ENCODE measurements at regions not wholly inside any gene's neighbourhood (a gene's known extent, or its start where the extent isn't known, plus 50 kb on each side); places are given as distances from the start of the nearest gene placed in this dataset.

GRCh38 chr11:80320765-80321164 is 879.9 kb upstream of the TENM4 start:
- WGBS = 85% methylated on average over 4 of the region's 4 CpGs
- H3K4me3 ChIP-seq (ENCODE audit: low read depth in 1 of 3, low read length in 3 of 3) = no peak overlapping the region

DNA sequence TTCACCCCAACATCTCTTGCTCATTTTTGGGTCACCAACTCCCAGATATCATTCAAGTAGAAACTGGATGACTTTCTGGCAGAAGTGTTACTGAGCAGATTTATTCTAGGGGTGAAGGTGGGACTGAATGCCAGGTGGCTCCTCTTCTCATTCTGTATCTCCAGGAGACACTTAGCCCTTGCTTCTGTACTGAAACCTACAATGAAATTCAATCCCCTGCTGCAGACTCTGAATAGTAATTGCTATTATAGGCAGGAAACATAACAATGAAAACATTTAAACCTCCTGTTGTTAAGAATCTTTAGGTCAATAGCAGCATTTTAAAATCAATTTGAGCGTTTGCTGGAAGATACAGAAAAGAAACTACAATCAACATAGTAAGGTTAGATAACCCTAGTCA is 879.4 kb upstream of the TENM4 start:
- Histone ChIP-seq H3K4me1 (ENCODE audit: control insufficient read depth in 4 of 4, insufficient read depth in 4 of 4, low read length in 3 of 4) (no peaks in the 10 kb centered on the region), H3K9ac (ENCODE audit: low read depth in 1 of 2, low read length in 2 of 2) (no peak overlapping the region), H3K27ac (ENCODE audit: low read depth in 1 of 2, low read length in 2 of 2) (no peak overlapping the region), H3K9me3 (ENCODE audit: control insufficient read depth in 4 of 4, low read length in 3 of 4) (no peaks in the 10 kb centered on the region), H3K36me3 (ENCODE audit: control insufficient read depth in 4 of 4, insufficient read depth in 3 of 4, low read depth in 1 of 4, low read length in 3 of 4) (no peaks in the 10 kb centered on the region), H3K27me3 (ENCODE audit: control insufficient read depth in 4 of 4, insufficient read depth in 4 of 4, low read length in 3 of 4) (no peaks in the 10 kb centered on the region), H3K4me3 (ENCODE audit: low read depth in 1 of 3, low read length in 3 of 3) (no peak overlapping the region)
- 42% methylated on average over 1 of the region's 1 CpG for WGBS
- no peak for DNase-seq (ENCODE audit: low spot score)
- no peak for TF ChIP-seq NR2F2 (IDR thresholded peaks at IDR 0.05)
- no peak for TF ChIP-seq FOXA1 (IDR thresholded peaks at IDR 0.05)
- TF ChIP-seq HNF4A (conservative IDR thresholded peaks at IDR 0.05) = no peak

More at GRCh38 chr11:80320765-80321164, 879.9 kb upstream of the TENM4 start:
- H3K4me1 ChIP-seq (ENCODE audit: control insufficient read depth in 4 of 4, insufficient read depth in 4 of 4, low read length in 3 of 4) = no peaks in the 10 kb centered on the region
- H3K27me3 ChIP-seq (ENCODE audit: control insufficient read depth in 4 of 4, insufficient read depth in 4 of 4, low read length in 3 of 4) = no peaks in the 10 kb centered on the region
- no peak overlapping the region for H3K27ac ChIP-seq (ENCODE audit: low read depth in 1 of 2, low read length in 2 of 2)
- TF ChIP-seq TAF1 (conservative IDR thresholded peaks at IDR 0.05) (no peak), JUND (IDR thresholded peaks at IDR 0.05) (no peak), FOXA1 (IDR thresholded peaks at IDR 0.05) (no peak)
- TF ChIP-seq, protein P1, sequence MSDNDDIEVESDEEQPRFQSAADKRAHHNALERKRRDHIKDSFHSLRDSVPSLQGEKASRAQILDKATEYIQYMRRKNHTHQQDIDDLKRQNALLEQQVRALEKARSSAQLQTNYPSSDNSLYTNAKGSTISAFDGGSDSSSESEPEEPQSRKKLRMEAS (IDR thresholded peaks at IDR 0.05) = no peak
- H3K9me3 ChIP-seq (ENCODE audit: control insufficient read depth in 4 of 4, low read length in 3 of 4) = no peaks in the 10 kb centered on the region
- no peaks in the 10 kb centered on the region for H3K36me3 ChIP-seq (ENCODE audit: control insufficient read depth in 4 of 4, insufficient read depth in 3 of 4, low read depth in 1 of 4, low read length in 3 of 4)
- H3K9ac ChIP-seq (ENCODE audit: low read depth in 1 of 2, low read length in 2 of 2) = no peak overlapping the region
- no peak for DNase-seq (ENCODE audit: low spot score)

DNA sequence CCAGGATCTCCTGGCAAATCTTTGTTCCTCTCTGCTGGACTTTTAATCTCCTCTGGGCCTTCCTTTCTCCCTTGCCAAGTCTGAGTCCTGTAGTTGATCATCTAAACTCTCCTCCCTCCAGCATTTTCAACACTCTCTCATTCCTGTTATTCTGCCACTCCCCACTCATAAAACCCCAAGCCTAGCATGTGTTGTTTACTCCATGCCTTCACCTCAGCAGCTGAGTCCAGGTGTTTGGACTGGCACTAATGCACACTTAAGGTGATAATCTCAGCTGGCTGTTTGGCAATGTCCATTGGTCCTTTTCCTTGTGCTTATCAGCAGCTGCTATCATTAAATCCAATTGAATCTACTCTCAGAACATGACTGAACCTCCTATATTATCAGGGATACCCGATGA is 876.8 kb upstream of the TENM4 start:
- DNase-seq (ENCODE audit: low spot score) = no peak
- H3K4me3 ChIP-seq (ENCODE audit: low read depth in 1 of 3, low read length in 3 of 3) = no peak overlapping the region
- TF ChIP-seq YY1 (IDR thresholded peaks at IDR 0.05) (no peak), HNF4A (conservative IDR thresholded peaks at IDR 0.05) (no peak), ATF3 (IDR thresholded peaks at IDR 0.05) (no peak)
- TF ChIP-seq, protein P2, sequence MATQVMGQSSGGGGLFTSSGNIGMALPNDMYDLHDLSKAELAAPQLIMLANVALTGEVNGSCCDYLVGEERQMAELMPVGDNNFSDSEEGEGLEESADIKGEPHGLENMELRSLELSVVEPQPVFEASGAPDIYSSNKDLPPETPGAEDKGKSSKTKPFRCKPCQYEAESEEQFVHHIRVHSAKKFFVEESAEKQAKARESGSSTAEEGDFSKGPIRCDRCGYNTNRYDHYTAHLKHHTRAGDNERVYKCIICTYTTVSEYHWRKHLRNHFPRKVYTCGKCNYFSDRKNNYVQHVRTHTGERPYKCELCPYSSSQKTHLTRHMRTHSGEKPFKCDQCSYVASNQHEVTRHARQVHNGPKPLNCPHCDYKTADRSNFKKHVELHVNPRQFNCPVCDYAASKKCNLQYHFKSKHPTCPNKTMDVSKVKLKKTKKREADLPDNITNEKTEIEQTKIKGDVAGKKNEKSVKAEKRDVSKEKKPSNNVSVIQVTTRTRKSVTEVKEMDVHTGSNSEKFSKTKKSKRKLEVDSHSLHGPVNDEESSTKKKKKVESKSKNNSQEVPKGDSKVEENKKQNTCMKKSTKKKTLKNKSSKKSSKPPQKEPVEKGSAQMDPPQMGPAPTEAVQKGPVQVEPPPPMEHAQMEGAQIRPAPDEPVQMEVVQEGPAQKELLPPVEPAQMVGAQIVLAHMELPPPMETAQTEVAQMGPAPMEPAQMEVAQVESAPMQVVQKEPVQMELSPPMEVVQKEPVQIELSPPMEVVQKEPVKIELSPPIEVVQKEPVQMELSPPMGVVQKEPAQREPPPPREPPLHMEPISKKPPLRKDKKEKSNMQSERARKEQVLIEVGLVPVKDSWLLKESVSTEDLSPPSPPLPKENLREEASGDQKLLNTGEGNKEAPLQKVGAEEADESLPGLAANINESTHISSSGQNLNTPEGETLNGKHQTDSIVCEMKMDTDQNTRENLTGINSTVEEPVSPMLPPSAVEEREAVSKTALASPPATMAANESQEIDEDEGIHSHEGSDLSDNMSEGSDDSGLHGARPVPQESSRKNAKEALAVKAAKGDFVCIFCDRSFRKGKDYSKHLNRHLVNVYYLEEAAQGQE (IDR thresholded peaks at IDR 0.05) = no peak
- WGBS = 67% methylated on average over 1 of the region's 1 CpG
- H3K27me3 ChIP-seq (ENCODE audit: control insufficient read depth in 4 of 4, insufficient read depth in 4 of 4, low read length in 3 of 4) = no peaks in the 10 kb centered on the region
- H3K9me3 ChIP-seq (ENCODE audit: control insufficient read depth in 4 of 4, low read length in 3 of 4) = no peaks in the 10 kb centered on the region
- no peak overlapping the region for H3K27ac ChIP-seq (ENCODE audit: low read depth in 1 of 2, low read length in 2 of 2)
- H3K36me3 ChIP-seq (ENCODE audit: control insufficient read depth in 4 of 4, insufficient read depth in 3 of 4, low read depth in 1 of 4, low read length in 3 of 4) = no peaks in the 10 kb centered on the region
- H3K9ac ChIP-seq (ENCODE audit: low read depth in 1 of 2, low read length in 2 of 2) = no peak overlapping the region
- no peaks in the 10 kb centered on the region for H3K4me1 ChIP-seq (ENCODE audit: control insufficient read depth in 4 of 4, insufficient read depth in 4 of 4, low read length in 3 of 4)

DNA sequence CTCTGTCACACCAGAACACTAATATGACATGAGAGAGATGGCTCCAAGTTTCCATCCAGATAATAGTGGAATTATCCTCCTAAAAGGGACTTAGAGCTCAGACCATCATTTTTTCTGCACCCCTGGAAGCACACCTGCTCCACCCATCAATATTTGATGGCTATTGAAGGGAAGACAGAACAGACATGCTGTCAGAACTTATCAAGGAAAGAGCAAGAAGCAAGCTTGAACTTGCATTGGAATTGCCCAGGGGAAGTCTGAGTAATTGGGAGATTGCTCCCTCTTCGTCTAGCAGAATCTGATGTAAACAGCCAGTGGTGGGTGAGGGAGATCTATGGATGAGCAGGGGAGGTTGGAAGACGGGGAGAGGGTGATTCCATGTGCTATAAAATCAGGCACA is 874.4 kb upstream of the TENM4 start:
- H3K4me3 ChIP-seq (ENCODE audit: low read depth in 1 of 3, low read length in 3 of 3) = no peak overlapping the region
- H3K36me3 ChIP-seq (ENCODE audit: control insufficient read depth in 4 of 4, insufficient read depth in 3 of 4, low read depth in 1 of 4, low read length in 3 of 4) = no peaks in the 10 kb centered on the region
- no peak overlapping the region for H3K9ac ChIP-seq (ENCODE audit: low read depth in 1 of 2, low read length in 2 of 2)
- WGBS = 32% methylated on average over 2 of the region's 2 CpGs
- TF ChIP-seq CTCF (IDR thresholded peaks at IDR 0.05; ENCODE audit: low read depth, low read length, missing input control) = no peak
- TF ChIP-seq GABPA (IDR thresholded peaks at IDR 0.05 in 1 of 2, conservative IDR thresholded peaks at IDR 0.05 in 1 of 2) = no peak
- TF ChIP-seq EGR1 (IDR thresholded peaks at IDR 0.05; ENCODE audit: low read depth in 2 of 2) = no peak
- TF ChIP-seq HNF4A (conservative IDR thresholded peaks at IDR 0.05) = no peak
- no peak for TF ChIP-seq RXRA (IDR thresholded peaks at IDR 0.05)
- no peaks in the 10 kb centered on the region for H3K4me1 ChIP-seq (ENCODE audit: control insufficient read depth in 4 of 4, insufficient read depth in 4 of 4, low read length in 3 of 4)
- H3K27ac ChIP-seq (ENCODE audit: low read depth in 1 of 2, low read length in 2 of 2) = no peak overlapping the region
- H3K27me3 ChIP-seq (ENCODE audit: control insufficient read depth in 4 of 4, insufficient read depth in 4 of 4, low read length in 3 of 4) = no peaks in the 10 kb centered on the region
- DNase-seq (ENCODE audit: low spot score) = no peak
- no peaks in the 10 kb centered on the region for H3K9me3 ChIP-seq (ENCODE audit: control insufficient read depth in 4 of 4, low read length in 3 of 4)

All from liver (tissue), 8 donors.